ENCODE measurements at regions not wholly inside any gene's neighbourhood (a gene's known extent, or its start where the extent isn't known, plus 50 kb on each side); places are given as distances from the start of the nearest gene placed in this dataset.

DNA sequence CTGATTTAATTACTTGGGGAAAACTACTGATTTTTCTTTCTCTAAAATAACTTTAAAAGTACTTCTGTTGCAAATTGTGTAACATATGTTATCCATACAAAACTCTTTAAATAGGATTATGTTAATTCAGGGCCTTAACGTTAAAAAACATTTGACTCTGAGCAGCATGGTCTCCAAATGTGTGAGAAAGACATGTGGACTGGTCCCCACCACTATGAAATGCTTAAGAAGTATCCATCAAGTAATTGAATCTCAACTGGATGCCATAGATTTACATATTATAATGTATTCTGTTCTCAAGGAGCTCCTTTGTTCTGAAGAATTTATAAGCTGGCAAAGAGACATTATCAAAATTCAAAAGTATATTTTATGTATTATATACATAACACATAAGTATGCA is 130.8 kb upstream of the HEY2 start:
- TF ChIP-seq CTCF (IDR thresholded peaks at IDR 0.05) (no peak), POLR2A (IDR thresholded peaks at IDR 0.05) (no peak)
